ENCODE measurements at regions not wholly inside any gene's neighbourhood (a gene's known extent, or its start where the extent isn't known, plus 50 kb on each side); places are given as distances from the start of the nearest gene placed in this dataset.
"Not testable (repeated sequence)": the region's sequence is repeated elsewhere in the genome, so short reads cannot be mapped to it uniquely, and the experiment has no call there.

DNA sequence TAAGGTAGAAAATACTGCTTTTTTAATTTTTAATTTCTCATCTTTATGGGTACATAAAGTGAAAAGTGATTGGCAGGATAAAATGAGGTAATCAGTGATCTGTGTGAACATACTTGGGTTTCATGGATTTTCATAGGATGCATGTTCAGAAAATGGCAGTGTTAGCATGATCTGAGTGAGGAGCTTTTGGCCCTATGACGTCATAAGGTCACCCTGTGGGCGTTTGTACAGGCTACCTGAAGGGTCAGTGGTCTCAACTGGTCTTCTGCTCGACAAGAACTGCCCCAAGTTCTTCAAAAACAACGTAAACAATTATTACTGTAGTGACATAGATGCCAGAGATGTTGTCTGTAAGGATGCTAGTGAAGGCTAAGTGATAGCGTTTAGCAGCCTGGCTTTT, 124.5 kb upstream of the OSTN start:
- DNase-seq, result no peak

DNA sequence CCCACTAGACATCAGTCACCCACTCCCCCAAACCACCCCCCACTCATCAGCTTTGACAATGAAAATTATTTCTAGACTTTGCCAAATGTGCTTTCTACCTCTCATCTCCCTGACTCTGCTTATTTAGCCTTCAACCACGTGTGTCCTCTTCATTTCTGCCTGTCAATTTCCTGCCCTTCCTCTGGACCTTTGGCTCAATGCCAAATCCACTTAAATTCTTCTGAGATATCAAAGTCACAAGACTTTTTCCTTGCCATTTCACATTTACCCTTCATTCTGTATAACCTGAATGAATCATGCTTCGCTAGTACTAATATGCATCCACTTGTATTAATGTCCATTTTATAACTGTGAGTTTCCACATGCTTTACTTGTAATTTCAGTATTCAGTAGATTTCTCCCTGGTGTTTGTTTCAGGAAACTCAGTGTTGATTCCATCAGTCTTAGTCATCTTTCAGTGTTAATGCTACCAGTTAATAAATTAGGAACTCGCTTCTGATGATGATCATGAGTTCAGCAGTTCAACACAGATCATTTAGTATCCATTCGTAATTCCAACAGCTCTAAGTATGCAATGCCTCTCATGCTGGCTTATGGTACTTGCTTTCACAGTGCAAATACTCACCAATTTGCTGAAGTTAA, 128.2 kb upstream of the OSTN start:
- DNase-seq, result no peak

DNA sequence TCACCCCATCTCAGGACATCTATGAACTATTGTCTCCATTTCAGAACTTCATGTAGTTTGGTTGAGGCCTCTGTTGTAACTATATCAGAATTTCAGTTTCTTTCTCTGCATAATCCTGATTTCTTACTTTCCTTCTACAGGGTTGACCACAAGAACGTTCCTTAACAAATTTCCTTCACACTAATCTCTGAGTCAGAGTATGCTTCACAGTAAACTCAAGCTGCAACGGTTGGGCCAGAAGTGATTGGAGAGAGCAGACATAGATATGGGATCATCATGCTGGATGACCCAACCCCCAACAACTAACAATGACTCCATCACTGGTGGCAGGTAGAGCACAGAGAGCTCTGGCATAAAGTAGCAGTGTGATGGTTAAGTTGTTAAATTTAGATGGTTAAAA, 128.8 kb upstream of the OSTN start:
- no peak for DNase-seq

DNA sequence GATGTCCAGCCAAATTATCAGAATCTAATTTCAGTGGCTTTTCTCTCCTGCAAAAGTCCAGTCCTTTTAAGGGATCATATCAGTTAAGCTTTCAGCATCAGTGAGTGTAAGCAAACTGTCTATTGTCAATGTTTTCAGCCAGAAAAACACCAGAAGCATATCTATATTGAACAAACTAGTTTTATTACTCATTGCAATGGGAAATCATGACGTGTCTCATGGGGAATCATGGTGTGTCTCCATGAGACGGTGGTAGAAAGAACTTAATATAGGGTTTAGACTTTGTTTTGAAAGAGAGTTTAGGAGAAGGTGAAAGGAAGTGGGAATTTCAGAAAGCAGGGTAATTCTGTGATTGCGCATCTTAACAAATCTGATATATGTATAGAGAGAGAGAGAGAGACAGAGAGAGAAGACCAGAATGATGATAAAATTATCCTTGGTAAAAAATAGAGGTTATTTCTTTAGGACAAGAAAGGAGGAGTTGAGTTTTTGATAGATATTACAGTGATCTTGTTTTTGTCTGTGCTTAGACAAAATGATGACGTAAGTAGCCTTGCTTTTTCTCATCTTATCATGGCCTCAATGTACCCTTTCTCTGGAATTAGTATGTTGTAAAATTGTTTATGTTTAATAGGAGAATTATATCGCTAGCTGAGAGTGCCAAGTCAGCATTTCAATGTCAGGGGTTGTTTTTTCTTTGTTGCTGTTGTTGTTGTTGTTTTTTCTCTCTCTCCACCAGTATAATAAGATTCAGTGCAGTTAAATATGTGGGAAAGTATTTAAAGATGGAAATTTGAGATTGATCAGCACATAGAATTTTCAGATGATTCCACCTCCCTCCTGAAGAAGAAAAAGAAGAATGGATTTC, 129.9 kb upstream of the OSTN start:
- no peak for DNase-seq

DNA sequence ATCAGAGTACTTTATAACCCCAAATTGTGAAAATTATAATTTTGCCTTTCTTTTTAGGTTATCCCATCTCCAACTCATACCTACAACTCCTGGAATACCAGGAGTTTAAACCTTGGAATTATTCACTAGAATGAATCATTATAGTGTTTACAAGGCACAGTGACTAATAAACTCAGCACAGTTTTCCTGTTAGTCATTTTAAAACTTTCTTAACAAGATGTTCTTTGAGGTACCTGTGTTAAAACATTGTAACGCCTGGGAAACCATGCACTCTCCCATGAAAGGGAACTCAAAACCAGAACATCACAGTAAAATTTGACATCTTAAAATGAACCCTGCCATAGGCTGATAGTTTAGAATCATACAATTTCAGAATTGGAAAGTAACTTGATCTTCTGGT, 132.4 kb upstream of the OSTN start:
- DNase-seq, result no peak

DNA sequence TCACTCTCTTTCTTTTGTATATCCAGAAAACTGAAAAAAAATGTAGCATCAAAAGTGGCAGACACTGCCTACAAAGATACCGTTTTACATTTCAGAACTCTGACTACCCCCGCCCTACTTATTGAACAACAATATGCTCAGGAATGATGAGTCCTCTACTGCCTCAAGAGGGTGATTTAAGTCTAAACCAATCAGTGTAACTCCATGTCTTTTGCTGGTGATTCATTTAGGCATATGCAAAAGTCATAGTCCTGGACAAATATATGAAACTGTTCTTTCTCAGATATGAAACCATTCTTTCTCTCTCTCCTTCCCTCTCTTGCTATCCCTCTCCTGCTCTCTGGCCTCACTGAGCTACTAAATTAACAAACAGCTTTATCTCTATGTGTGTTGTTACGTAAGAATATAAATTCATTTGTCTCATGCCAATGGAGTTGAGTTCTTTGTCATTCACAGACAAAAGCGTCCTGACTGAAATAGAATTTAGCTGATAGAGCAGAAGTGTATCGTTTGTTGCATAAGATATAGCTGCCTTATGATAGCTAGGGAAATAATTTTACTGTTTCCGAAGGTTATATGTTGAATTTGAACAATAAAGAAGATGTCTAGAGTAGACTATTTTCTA, 133.7 kb upstream of the OSTN start:
- no peak for DNase-seq

DNA sequence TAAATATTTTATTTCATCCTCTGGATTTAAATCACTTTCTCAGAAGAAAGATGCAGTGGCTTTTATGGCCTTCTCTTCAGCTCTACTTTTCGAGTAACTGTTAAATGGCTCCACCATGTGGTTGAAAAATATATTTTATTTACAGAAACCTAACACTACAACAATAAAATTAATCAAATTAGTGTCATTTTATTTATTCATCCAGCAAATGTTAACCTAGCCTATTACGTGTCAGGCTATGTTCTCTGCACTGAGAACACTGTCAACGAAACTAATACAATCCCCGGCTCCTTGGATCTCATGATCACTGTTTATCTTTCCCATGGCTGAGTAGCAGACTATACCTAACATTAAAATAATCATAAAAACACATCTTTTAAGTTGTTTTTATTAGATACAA, 148.0 kb upstream of the OSTN start:
- peak; percentile 41 to 43 for DNase-seq

DNA sequence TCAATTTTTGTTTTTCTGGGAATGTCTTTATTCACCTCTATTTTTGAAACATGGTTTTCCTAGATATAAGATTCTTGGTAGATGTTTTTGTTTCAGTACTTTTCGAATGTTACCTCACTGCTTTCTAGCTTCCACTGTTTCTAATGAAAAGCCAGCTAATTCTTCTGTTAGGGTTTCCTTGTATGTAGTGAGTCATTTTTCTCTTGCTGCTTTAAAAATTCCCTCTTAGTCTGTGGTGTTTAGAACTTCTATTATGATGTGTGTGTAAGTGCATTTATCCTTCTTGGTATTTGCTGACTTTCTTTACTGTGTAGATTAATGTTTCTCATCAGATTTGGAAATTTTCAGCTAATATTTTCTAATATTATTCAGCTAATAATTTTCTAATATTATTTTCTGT, 151.1 kb upstream of the OSTN start:
- no peak for DNase-seq

DNA sequence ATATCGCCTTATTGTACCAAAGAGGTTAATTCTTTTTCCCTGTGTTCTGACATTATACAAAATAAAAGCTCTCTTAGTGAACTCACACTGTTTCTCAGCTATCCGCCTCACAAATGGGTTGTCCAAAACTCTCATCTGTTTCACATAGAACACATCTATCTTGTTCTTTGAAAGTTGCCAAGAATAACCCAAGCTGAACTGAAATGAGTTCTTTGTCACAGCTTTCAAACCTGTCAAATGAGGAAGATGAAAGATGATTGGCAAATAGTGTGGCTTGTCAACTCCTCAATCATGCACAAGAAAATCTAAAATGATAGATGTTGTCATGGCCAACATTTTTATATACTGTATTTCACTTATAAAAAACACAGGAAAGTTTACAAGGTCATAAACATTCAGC, 168.1 kb upstream of the OSTN start:
- no peak for DNase-seq

DNA sequence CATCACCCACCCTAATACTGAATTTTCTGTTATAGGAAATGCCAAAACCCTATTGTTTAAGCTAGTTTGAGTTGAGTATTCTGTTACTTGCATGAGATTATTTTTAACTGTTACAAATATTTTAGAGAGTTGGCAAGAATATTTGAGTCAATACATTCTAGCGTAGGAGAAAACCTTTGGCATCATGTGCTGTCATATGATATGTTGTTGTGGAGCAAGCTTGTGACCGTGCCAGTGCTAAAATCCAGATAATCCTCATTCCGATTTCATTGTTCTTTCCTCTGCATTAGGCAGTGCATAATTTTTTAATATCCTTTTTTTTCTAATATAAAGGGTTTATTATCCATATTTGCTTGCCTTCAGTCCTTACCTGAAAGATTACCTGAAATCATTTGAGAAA, 168.0 kb upstream of the GMNC start:
- no peak for DNase-seq

DNA sequence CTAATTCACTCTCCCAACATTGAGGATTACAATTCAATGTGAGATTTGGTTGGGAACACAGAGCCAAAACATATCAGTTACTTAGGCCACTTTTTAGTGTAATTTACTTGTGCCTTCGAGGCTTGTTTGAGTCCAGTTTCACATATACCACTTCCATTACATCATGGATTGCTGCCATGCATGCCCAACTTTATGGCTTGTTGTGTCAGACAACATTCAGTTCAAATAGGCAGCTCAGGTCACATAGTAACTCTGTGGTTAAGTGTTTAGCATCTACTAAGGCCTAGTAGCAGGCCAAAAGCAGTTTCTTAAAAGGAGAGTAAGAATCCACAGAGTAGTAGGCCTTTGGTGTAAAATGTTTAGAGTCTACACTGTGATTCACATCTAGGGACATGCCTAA, 164.3 kb upstream of the GMNC start:
- no peak for DNase-seq

DNA sequence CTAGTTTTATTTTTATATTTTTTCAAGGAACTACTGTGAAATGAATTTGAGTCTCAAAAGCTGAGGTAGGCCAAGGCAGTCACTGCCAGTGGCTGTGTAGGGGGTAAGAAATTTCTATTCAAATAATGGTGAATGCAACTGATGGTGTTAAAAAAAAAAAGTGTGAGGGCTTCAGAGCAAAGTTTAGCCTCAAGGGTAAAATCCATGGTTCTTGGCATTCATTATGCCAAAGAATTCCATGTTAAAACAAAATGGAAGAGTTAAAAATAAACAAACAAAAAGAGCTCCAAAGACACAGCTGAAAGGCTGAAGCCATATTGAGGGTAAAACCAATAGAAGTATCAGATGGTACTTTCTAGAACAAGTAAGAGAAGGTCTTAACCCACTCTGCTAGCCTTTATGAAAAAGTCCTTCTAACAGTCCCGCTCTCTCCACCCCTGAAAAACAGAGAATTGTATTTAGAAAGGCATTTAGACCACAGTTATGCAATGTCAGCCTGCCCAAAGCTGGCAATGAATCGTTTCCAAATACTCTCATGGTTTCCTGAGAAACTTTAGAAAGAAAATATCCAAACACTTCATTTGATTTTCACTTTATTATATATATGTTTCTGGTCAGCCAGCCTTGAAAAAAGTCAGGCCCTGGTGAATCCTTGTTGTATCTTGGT, 158.4 kb upstream of the GMNC start:
- no peak for DNase-seq

DNA sequence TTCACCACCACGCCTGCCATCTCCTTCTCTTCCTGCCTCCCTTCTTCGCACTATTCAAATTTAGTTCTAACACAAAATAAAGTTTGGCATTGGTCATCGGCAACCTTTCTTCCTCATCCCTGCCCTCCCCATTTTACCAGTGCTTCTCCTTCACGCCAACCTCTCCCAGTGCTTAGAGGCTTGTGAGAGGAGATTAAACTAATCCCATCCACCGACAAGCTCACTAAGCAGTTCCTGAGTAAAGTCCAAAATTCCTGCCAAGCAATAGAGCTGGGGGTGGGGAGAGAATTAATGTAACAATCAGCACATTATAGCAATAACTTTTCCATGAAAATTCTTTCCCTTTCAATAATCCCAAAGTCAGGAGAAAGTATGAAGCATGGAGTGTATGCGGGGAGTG, 157.4 kb upstream of the GMNC start:
- DNase-seq, result no peak

DNA sequence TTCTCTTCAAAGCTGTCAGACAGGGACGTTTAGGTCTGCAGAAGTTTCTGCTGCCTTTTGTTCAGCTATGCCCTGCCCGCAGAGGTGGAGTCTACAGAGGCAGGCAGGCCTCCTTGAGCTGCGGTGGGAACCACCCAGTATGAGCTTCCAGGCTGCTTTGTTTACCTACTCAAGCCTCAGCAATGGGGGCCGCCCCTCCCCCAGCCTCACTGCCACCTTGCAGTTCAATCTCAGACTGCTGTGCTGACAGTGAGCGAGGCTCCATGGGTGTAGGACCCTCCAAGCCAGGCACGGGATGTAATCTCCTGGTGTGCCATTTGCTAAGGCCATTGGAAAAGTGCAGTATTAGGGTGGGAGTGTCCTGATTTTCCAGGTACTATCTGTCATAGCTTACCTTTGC, 153.5 kb upstream of the GMNC start:
- not testable (repeated sequence) for DNase-seq

DNA sequence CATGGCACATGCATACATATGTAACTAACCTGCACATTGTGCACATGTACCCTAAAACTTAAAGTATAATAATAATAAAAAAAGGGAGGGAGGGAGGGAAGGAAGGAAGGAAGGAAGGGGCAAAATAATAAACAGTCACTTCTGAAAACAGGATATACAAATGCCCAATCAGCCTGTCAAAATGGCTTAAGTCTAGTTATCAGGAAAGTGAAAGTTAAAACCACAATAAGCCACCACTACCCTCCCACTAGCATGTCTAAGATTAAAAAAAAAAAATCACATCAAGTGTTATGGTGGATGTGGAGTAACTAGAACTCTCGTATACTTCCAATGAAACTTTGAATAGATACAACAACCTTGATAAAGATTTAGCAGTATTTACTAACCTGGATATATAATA, 145.6 kb upstream of the GMNC start:
- DNase-seq, result no peak

DNA sequence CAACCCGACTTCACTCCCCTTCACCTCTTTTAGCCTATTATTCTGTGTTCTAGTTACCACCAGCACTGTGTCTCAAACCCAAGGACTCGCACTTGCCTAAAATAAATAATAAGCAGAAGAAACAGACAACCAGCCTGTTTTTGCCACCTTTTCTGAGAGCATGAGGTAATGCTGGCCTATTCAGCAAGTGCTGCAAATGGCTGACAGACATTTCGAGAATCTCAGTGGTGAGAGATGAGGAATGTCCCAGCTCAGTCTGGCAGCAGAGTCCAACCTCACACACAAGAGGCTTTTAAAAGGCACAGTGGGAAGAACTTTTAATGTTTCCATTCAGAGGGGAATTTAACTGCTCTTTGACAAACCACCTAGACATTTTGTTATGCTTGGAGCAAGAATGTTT, 143.3 kb upstream of the GMNC start:
- DNase-seq, result no peak

DNA sequence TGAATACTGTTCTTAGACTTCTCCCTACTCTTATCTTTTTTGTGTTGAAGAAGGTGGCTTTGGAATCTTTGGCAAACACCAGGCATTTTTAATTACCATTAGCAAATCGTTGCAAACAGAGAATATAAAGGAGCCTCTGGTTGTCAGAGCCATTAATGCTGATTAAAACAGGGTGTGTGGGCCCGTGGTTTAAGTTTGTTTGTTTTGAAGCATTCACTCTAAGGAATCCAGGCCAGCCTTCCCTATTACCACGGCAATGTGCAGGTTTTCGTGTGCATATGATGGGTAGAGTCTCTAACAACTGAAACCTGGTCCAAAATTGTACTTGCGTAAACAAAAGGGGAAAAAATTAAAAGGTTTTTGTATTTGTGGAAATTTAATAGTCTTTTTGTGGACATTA, 141.2 kb upstream of the GMNC start:
- no peak for DNase-seq

DNA sequence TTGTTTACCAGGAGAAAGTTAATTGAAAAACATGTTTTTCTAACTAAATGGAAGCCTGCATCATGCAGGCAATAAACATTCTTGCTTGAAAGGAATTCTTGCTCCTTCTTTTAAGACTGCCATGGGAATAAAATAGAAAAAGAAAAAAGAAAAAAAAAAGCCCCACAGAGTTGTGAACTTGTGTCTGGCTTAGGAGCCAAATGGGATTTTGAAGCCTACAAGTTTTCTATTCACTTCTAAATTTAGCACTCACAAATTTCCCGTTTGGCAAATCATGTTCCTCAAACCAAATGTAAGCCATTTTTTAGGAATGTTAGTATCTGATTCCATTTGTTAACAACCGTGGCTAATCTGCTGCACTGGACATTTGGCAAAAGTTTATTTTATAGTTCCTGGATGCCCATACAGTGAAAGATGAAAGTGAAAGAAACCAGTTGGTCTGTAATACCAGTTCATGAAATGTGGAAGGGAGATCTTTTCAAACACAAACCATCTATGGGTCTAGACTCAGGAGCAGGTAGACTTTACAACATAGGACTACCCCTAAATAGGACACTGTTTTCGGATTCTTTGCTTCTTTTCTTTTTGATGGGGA, 133.8 kb upstream of the GMNC start:
- no peak for DNase-seq

DNA sequence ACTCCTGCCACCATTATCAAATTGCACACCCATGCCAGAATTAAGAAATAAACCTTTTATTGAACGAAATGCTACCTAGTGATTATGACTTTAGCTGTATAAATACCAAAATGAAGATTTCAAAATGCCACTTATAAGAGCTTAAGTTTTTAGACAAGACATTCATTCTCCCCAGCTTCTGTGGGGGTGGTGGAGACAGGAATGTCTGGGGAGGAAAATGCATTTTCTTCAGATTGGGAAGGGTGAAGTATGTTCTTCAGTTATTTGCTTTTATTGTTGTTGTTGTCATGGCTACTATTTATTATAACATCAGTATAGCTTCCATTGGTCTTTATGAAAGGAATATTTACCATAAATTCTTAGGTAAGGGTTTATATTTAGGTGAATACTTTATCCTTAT, 132.7 kb upstream of the GMNC start:
- no peak for DNase-seq

DNA sequence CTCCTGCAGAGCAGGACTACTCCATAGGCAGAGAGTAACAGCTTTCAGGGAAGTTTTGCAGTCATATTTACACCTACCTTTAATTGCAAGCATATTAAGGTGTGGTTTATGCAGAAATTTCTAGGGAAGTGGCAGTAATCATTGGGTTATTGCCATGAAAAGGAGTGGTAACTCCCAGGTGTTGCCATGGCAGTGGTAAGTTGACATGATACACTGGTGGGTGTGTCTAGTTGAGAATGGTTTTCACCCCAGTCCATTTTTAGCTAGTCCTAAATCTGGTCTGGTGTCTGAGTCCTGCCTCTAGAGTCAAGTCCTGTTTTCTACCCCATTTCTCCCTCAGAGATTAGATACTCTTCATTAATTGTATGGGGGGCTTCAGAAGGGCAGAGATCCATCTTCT, 128.4 kb upstream of the GMNC start:
- no peak for DNase-seq

DNA sequence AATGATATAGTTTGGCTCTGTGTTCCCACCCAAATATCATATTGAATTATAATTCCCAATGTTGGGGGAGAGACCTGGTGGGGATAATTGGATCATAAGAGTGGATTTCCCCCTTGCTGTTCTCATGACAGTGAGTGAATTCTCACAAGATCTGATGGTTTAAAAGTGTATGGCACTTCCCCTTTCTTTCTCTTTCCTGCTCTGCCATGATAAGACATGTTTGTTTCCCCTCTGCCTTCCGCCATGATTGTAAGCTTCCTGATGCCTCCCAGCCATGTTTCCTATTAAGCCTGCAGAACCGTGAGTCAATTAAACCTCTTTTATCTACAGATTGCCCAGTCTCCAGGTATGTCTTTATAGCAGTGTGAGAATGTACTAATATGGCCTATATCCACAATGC, 126.7 kb upstream of the GMNC start:
- DNase-seq, result no peak

DNA sequence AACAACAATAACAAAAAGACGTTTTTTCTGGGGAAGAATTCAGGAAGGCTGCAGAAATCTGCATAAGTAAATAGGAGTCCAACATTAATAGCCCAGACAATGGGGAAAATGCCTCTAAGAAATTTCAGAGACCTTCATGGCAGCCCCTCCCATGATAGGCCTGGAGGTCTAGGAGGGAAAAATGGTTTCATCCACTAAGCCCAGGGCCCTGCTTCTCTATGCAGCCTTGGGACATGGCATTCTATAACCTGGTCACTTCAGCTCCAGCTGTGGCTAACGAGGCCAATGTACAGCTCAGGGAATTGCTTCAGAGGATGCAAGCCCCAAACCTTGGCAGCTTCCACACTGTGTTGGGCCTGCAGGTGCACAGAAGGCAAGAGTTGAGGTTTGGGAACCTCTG, 125.6 kb upstream of the GMNC start:
- DNase-seq, result no peak

DNA sequence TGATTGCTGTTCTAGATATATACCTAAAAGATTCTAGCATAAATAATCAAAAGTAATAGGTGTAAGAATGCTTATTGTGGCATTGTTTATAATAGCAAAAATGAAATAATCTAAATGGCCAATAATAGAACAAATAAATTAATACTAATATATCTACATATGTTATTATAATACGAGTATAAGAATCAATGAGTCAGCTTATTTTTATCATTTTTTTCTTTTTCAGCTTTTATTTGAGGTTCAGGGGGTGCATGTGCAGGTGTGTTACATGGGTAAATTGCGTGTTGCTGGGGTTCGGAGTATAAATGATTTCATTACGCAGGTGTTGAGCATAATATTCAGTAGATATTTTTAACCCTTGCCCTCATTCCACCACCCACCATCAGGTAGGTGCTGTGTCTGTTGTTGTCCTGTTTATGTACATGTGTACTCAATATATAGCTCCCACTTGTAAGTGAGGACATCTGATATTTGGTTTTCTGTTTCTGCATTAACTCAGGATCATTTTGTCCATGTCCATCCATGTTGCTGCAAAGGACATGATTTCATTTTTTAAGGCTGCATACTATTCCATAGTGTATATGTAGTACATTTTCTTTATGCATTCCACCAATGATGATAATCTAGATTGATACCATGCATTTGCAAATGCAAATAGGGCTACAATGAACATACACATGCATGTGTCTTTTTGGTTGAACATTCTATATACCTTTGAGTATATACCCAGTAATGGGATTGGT, 122.2 kb upstream of the GMNC start:
- DNase-seq, result no peak
